Embryonic facial prominence (tissue), 1 donor: ENCODE measurements at regions not wholly inside any gene's neighbourhood (a gene's known extent, or its start where the extent isn't known, plus 50 kb on each side); places are given as distances from the start of the nearest gene placed in this dataset.

Experiments used
- DNase-seq: peaks from one replicate; pipeline ENCODE4 v3.0.0-alpha.2; 2016; ENCODE audit errors: extremely low spot score

- no peak for DNase-seq
Observed at GRCh38 chr13:80400164-80400864, 59.4 kb upstream of the SPRY2 start.

GRCh38 chr13:80399340-80400163, 58.6 kb upstream of the SPRY2 start:
- no peak for DNase-seq
